ENCODE measurements at regions not wholly inside any gene's neighbourhood (a gene's known extent, or its start where the extent isn't known, plus 50 kb on each side); places are given as distances from the start of the nearest gene placed in this dataset.
"Not testable (repeated sequence)": the region's sequence is repeated elsewhere in the genome, so short reads cannot be mapped to it uniquely, and the experiment has no call there.

DNA sequence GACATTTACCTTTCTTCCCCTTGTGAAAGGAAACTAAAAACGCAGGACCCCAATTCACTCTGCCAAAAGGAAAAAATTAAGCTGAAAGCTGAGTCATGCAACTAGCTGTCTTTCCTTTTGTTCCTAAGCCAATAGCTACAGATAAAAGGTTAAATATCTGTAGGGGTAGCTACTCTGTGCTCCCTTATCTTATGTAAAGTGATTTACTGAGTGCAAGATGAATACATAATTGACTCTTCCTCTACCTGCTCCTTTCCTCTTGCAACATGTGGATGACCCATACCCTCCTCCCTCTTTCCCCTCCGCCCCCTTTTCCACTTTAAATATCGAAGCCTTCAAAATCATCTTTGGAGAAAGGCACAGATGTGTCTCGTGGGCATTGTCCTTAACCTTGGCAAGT is 68.0 kb upstream of the ZNF157 start:
- H3K36me3 ChIP-seq (ENCODE audit: insufficient read depth, low read length) = 0 out of 2 replicates have a peak, but pooled peaks cover 3% of the 10 kb centered on the region
- no peaks in the 10 kb centered on the region for H3K9me3 ChIP-seq (ENCODE audit: control insufficient read depth, insufficient read depth, low read length)
- peak overlapping the region; percentile 45; the same call in 1 of the 2 replicates for H3K9ac ChIP-seq (ENCODE audit: low read depth, low read length)
- H3K4me1 ChIP-seq (ENCODE audit: insufficient read depth, low read length) = peaks cover 15% of the 10 kb centered on the region

DNA sequence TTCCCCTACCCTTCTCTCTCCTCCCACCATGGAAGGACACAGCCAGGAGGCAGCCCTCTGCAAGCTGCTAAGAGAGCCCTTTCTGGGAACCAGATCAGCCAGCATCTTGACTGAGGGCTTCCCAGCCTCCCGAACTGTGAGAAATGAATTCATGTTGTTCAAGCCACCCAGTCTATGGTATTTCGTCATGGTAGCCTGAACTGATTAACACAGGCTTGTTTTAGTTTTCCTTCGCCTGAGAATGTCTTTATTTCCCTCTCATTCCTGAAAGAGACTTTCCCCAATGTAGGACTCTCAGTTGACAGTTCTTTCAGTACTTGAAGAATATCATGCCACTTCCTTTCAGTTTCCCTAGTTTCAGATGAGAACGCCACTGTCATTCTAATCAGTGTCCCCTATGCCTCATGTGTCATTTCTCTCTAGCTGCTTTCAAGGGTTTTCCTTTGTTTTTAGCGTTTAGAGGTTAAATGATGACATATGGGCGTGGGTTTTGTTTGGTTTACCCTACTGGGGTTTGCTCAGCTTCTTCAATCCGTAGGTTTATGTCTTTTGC is 63.8 kb upstream of the ZNF157 start:
- H3K9ac ChIP-seq (ENCODE audit: low read depth, low read length); H3K9me3 ChIP-seq (ENCODE audit: control insufficient read depth, insufficient read depth, low read length); H3K36me3 ChIP-seq (ENCODE audit: insufficient read depth, low read length): not testable (repeated sequence)
- peaks cover 12% of the 10 kb centered on the region for H3K4me1 ChIP-seq (ENCODE audit: insufficient read depth, low read length)

- H3K9me3 ChIP-seq (ENCODE audit: control insufficient read depth, insufficient read depth, low read length) = no peaks in the 10 kb centered on the region
- H3K4me1 ChIP-seq (ENCODE audit: insufficient read depth, low read length) = peaks cover 11% of the 10 kb centered on the region
- H3K36me3 ChIP-seq (ENCODE audit: insufficient read depth, low read length) = no peaks in the 10 kb centered on the region
- H3K9ac ChIP-seq (ENCODE audit: low read depth, low read length) = peak overlapping the region; percentile 14; the same call in 1 of the 2 replicates
These were observed 58.2 kb upstream of the ZNF157 start for GRCh38 chrX:47311932-47312774.

GRCh38 chrX:47313056-47313455 is 57.3 kb upstream of the ZNF157 start:
- H3K36me3 ChIP-seq (ENCODE audit: insufficient read depth, low read length) = no peaks in the 10 kb centered on the region
- H3K4me1 ChIP-seq (ENCODE audit: insufficient read depth, low read length) = peaks cover 11% of the 10 kb centered on the region
- no peak overlapping the region for H3K9ac ChIP-seq (ENCODE audit: low read depth, low read length)
- H3K9me3 ChIP-seq (ENCODE audit: control insufficient read depth, insufficient read depth, low read length) = no peaks in the 10 kb centered on the region

- no peaks in the 10 kb centered on the region for H3K9me3 ChIP-seq (ENCODE audit: control insufficient read depth, insufficient read depth, low read length)
These were observed 53.9 kb upstream of the ZNF157 start for GRCh38 chrX:47316276-47317025.

More at GRCh38 chrX:47316276-47317025, 53.9 kb upstream of the ZNF157 start:
- H3K36me3 ChIP-seq (ENCODE audit: insufficient read depth, low read length) = no peaks in the 10 kb centered on the region
- H3K9ac ChIP-seq (ENCODE audit: low read depth, low read length) = peak overlapping the region; percentile 28
- peaks cover 10% of the 10 kb centered on the region for H3K4me1 ChIP-seq (ENCODE audit: insufficient read depth, low read length)
